Ovary (tissue), 3 donors: ENCODE measurements at regions not wholly inside any gene's neighbourhood (a gene's known extent, or its start where the extent isn't known, plus 50 kb on each side); places are given as distances from the start of the nearest gene placed in this dataset.

Source experiments
- EP300 ChIP-seq: sonication (generic); formaldehyde crosslinking; IDR thresholded peaks from one replicate; pipeline ENCODE4 v1.6.1; 2017; ENCODE audit warnings: antibody characterized with exemption
- TF ChIP-seq, protein P1 (sequence below), 3 donors: fragments of 450-650 bp in 2 of 3; fragments of 200-600 bp in 1 of 3; IDR thresholded peaks; one replicate each; pipeline versions ENCODE4 v1.5.1 to v1.8.0; 2016 to 2022; ENCODE audit warnings: antibody characterized with exemption in 3 of 3, mild to moderate bottlenecking in 1 of 3
- donor health status: DM: no; HTN: no; CAD: no.

DNA sequence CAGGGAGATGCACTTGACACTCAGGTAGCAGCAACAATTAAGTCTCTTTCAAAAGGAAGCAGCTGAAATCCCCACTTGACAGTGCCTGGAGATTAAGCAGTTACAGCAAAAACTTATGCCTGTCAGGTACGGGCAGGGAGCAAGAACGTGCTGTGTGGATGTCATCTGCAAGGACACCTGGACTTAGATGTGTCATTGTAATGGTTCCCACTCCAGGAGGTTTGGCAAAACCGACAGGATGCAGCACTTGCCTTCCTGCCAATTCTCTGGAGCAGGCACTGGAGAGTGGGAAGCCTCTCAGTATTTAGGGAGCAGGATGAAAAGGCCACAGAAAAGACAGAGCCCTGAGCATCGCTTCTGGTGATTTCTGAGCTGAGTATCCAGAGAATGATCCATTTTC is 292.4 kb downstream of the PDCD6IP start:
- TF ChIP-seq, protein P1, sequence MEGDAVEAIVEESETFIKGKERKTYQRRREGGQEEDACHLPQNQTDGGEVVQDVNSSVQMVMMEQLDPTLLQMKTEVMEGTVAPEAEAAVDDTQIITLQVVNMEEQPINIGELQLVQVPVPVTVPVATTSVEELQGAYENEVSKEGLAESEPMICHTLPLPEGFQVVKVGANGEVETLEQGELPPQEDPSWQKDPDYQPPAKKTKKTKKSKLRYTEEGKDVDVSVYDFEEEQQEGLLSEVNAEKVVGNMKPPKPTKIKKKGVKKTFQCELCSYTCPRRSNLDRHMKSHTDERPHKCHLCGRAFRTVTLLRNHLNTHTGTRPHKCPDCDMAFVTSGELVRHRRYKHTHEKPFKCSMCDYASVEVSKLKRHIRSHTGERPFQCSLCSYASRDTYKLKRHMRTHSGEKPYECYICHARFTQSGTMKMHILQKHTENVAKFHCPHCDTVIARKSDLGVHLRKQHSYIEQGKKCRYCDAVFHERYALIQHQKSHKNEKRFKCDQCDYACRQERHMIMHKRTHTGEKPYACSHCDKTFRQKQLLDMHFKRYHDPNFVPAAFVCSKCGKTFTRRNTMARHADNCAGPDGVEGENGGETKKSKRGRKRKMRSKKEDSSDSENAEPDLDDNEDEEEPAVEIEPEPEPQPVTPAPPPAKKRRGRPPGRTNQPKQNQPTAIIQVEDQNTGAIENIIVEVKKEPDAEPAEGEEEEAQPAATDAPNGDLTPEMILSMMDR (IDR thresholded peaks at IDR 0.05), result no peak
- TF ChIP-seq EP300, result no peak
